ENCODE measurements at regions not wholly inside any gene's neighbourhood (a gene's known extent, or its start where the extent isn't known, plus 50 kb on each side); places are given as distances from the start of the nearest gene placed in this dataset.

- DNase-seq (ENCODE audit: low spot score): no peak
These were observed 138.3 kb upstream of the SGK1 start for GRCh38 chr6:134456226-134456625.

- DNase-seq (ENCODE audit: low spot score): no peak
These were observed 137.4 kb upstream of the SGK1 start for GRCh38 chr6:134455319-134455718.

DNA sequence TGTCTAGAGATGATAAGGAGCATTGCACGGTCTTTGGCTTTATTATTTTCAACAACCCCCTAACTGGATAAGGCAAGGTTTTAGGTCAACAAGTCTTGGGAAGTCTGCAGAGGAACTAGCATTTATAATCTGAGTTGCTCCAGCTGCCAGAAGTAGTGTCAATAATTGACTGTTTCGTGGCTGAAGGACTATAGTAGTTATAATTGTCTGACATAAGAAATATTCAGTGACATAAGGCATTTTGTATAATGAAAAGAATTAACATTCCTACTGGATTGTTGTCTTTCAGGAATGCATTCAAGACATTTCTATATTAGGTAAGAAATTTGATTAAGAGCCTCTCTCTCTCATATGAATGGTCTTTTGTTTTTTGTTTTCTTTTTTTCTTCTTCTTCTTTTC lies 136.9 kb upstream of the SGK1 start:
- DNase-seq (ENCODE audit: low spot score): no peak

DNA sequence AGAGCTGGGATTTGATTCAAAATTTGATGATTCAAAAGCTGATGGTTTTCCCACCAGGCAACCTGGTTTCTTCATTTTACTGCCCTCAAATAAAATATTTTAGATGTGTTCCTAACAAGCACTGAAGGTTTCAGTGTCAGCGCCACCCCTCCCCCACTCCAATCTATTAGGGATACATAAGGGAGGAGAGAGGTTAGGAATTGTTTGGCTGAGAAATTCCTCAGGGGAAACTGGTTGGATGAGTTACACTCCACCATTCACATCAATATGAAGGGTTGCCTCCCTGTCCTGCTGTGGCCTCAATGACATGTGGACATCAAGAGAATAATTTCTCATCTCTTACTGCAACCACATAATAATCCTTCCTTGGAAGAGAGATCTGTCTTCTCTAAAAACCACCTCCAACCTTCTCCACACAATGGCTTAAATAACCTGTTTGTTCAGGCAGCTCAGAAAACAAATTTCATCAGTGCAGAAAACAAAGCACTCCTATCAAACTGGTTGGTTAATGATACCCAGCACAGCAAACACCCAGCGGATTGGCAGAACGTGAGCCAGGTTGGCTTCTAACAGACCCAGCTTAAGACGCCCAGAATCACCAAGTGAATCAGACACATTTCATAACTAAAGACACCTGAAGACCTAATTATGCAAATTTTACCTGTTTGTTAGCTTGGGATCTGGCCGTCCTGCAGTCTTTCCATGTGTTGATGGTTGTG lies 136.0 kb upstream of the SGK1 start:
- DNase-seq (ENCODE audit: low spot score): no peak

DNA sequence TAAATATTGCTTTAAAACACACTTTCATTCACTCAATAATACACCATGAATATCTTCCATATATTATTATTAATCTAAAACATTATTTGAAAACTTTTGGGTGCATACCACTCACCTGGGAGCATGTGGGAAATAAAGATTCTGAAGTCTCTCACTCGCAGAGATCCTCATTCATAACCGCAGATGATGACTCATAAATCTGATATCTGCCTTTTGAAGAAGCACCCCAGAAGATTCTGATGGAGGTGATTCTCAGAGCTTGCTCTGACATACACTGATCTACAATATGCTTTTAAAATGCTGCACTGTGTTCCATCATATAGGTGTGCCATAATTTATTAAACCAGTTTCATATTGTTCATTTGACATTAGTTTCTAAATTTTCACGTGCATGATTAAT lies 135.0 kb upstream of the SGK1 start:
- no peak for DNase-seq (ENCODE audit: low spot score)

DNA sequence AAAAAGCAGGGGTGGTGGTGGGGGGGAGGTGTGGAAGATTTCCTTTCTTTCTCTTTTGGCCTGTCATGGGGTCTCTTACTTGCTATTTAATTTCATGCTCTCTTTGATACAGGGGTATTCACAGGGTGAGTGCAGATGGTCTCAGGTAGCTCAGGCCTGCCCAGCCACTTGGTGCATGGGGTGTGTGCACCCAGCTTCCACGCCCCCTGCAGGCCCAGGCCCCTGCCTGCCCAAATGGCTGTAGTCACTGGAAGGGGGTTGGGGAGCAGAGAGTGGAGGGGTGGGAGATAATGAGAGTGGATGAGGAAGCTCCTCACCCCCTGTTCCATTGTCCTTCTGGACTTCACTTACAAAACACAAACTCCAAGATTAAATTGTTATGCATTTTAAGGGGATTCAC lies 133.6 kb upstream of the SGK1 start:
- no peak for DNase-seq (ENCODE audit: low spot score)

GRCh38 chr6:134449781-134450180 lies 131.9 kb upstream of the SGK1 start:
- no peak for DNase-seq (ENCODE audit: low spot score)

- no peak for DNase-seq (ENCODE audit: low spot score)
These were observed 131.1 kb upstream of the SGK1 start for GRCh38 chr6:134449004-134449403.

DNA sequence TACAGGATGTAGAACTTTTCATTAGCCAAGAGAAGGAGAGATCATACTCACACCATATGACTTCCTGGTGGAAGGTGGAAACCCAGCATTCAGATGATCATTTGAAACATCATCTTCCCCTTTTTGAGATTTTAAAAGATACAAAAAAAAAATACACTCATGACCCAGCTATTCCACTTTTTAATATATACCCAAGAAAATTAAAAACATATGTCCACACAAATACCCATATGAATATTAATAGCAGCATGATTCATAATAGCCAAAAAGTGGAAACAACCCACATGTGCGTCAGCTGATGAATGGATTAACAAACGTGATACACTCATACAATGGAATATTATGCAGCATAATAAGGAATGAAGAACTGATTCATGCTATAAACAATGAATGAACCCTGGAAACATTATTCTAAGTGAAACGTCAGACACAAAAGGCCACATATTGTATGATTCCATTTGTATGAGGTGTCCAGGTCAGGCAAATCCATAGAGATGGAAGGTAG lies 130.0 kb upstream of the SGK1 start:
- DNase-seq (ENCODE audit: low spot score): no peak

DNA sequence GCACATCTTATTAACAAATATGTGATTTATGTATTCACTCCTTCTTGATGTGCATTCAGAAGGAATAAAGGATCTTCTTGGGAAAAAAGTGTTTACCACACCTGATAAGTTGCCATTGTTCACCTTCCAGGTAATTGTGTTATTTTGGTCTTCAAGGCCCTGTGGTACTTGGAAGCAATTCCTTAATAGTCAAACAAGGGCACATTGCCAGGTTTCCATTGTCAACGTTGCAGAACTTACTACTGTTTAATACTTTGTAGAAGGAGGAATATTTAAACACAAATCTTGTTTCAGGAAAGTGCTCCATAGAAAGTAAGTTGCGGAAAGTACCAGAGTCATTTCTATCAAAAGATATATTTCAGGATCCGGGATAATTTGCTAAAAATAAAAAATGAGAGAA lies 129.5 kb upstream of the SGK1 start:
- no peak for DNase-seq (ENCODE audit: low spot score)

GRCh38 chr6:134446896-134447295 lies 129.0 kb upstream of the SGK1 start:
- DNase-seq (ENCODE audit: low spot score): no peak

- peak; percentile 6 for DNase-seq (ENCODE audit: low spot score)
These were observed 128.4 kb upstream of the SGK1 start for GRCh38 chr6:134446218-134446848.

GRCh38 chr6:134443009-134443408 lies 125.1 kb upstream of the SGK1 start:
- DNase-seq (ENCODE audit: low spot score): no peak

- no peak for DNase-seq (ENCODE audit: low spot score)
These were observed 124.2 kb upstream of the SGK1 start for GRCh38 chr6:134442073-134442472.

- no peak for DNase-seq (ENCODE audit: low spot score)
These were observed 120.9 kb upstream of the SGK1 start for GRCh38 chr6:134438837-134439236.

- DNase-seq (ENCODE audit: low spot score): no peak
These were observed 119.5 kb upstream of the SGK1 start for GRCh38 chr6:134437376-134437775.

DNA sequence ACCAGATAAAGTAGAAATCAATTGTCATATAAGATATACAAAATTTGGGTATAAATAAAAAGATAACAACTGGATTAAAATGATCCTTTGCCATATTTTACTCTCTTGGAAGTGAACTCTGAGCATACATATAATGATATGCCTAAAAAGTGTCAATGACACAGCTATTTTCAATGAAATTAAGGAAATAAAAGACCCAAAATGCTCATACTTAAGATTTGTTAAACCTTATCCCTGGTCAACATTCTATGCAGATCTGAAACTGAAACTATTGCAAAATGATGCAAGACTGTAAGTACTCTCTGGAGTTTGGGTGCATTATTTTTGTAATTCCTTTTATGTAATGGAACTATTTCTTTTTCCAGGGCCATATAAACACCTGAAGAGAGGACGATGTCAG lies 119.0 kb upstream of the SGK1 start:
- DNase-seq (ENCODE audit: low spot score): no peak

DNA sequence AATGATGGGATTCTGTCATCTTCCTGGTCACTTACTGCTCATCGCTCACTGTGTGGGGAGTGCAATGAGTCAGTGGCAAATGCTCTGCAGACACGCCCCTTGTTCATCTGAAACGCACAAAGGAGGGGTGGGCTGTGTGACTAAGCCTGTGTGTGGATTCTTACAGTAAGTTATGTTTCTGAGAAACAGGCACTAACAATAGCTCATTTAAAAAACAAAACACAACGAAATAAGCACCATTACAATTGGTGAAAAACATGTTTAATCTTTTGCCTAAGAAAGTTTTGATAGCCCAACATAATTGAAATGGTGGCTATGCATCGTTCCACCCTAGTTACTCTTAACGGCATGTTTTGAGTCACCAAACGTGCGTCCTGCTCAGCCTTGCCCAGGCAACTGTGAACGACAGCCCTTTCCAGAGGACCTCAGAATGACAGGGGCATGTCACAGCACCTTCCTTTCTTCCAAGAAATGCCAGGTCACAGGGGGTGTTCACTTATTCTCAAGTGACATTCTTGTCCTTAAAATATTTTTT lies 118.4 kb upstream of the SGK1 start:
- no peak for DNase-seq (ENCODE audit: low spot score)

DNA sequence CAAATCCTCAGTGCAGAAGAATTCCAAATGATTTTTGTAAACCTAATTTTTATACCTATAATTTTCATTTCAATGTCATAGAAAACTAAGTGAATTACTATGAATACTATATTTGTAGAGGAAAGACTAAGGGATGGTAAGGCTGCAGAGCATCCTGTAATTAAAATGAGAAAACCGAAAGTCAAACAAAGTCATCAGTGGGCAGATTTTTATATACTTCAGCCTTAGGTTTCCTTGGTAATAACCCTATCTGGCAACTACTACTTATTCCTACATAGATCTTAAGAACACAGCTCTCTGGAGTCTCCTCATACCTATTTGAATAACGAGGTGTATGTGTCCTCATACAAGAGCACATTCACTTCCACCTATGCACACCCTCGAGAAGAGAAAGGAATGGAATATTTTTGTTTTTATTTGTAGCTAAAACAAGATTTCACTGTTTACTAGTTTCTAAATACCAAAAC lies 117.9 kb upstream of the SGK1 start:
- DNase-seq (ENCODE audit: low spot score): no peak

DNA sequence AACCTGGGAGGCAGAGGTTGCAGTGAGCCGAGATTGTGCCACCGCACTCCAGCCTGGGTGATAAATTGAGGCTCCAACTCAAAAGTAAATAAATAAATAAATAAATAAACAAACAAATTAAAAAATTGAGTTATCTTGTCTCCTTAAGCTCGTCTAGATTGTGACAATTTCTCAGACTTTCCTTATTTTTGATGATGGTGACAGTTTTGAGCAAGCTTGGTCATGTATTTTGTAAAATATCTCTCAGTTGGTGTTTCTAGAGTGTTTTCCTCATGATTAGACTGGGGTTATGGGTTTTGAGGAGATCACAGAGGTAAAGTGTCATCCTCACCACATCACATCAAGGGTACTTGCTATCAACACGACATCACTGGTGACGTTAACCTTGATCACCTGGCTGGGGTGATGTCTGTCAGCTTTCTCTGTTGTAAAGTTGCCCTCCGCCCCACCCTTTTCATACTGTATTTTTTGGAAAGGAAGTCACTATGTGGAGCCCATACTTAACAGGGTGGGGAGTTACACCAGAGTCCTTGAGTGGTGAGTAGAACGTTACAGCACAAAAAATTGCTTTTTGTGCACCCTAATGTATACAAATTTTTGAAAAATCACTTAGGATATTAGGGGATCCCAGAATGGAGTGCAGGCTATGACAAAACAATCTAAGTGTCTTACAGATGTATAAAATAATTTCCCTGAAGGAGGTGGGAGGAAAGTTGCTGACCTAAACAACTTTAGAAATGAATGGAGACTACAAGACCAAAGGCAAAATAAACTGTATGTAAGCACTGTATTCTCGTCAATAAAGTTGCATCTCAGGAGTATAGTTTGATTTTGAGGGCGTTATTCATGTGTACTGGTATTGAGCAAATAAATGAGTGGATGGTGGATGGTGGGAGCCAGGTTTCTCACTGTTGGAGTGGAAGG lies 116.4 kb upstream of the SGK1 start:
- no peak for DNase-seq (ENCODE audit: low spot score)

GRCh38 chr6:134432036-134432435 lies 114.1 kb upstream of the SGK1 start:
- DNase-seq (ENCODE audit: low spot score): no peak

DNA sequence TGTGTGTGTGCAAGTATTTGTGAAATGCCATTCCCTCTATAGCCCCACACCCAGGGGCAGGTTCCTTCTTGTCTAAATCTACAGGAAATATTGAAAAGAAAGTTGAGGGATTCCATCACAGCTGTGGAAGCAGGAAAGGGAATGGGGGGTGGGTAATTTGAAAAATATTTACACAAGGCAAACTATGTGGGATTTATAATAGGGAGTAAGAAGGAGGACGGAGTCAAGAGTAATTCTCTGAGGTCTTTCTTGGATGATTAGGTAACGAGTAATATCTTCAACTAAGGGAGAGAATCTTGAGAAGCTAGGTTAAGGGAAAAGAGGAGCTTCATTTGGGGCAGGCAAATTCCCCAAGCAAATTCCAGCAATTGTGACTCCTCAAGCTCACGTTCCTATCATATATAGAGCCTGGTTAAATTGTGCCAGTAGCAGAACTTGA lies 113.5 kb upstream of the SGK1 start:
- DNase-seq (ENCODE audit: low spot score): no peak

Measured in cerebellar cortex (tissue), 1 donor.